Uterus (tissue), 3 donors: ENCODE measurements at regions not wholly inside any gene's neighbourhood (a gene's known extent, or its start where the extent isn't known, plus 50 kb on each side); places are given as distances from the start of the nearest gene placed in this dataset.
"Not testable (repeated sequence)": the region's sequence is repeated elsewhere in the genome, so short reads cannot be mapped to it uniquely, and the experiment has no call there.

Source experiments
- DNase-seq, 2 donors: peaks; one replicate each; pipeline ENCODE4 v3.0.0-alpha.2; 2019 to 2020
- H3K27ac ChIP-seq, 2 donors: fragments of 200-600 bp; sonication (generic); 1 replicate in 1 of 2; 2 replicates in 1 of 2; pipeline ENCODE4 v1.5.1; 2016 to 2018
- H3K27me3 ChIP-seq, 2 donors: fragments of 200-600 bp; sonication (generic); one replicate each; pipeline ENCODE4 v1.5.1; 2018 to 2019; ENCODE audit warnings: control low read depth in 1 of 2
- H3K36me3 ChIP-seq, 2 donors: fragments of 200-600 bp; sonication (generic); one replicate each; pipeline ENCODE4 v1.5.1; 2019; ENCODE audit warnings: control low read depth in 1 of 2
- H3K4me1 ChIP-seq, 2 donors: fragments of 200-600 bp; sonication (generic); one replicate each; pipeline ENCODE4 v1.5.1; 2018 to 2019; ENCODE audit warnings: control low read depth in 1 of 2
- H3K4me3 ChIP-seq, 2 donors: fragments of 200-600 bp; sonication (generic); 1 replicate in 1 of 2; 2 replicates in 1 of 2; pipeline ENCODE4 v1.5.1; 2018 to 2019; ENCODE audit warnings: mild to moderate bottlenecking in 1 of 2
- H3K9me3 ChIP-seq, 2 donors: fragments of 200-600 bp; sonication (generic); one replicate each; pipeline ENCODE4 v1.5.1; 2019; ENCODE audit warnings: control low read depth in 1 of 2
- POLR2A ChIP-seq, 2 donors: fragments of 450-650 bp; IDR thresholded peaks; one replicate each; pipeline ENCODE4 v1.6.1; 2016; ENCODE audit warnings: antibody characterized with exemption in 2 of 2, mild to moderate bottlenecking in 1 of 2, moderate library complexity in 1 of 2
- intact Hi-C: fragments of 100-400 bp; cut with DNase I; formaldehyde crosslinking; loops from one replicate; pipeline ENCODE4 v1.15.1; 2023; ENCODE audit warnings: low total_unique reads
- TF ChIP-seq, protein P1 (sequence below), 4 experiments: fragments of 200-600 bp in 2 of 4; fragments of 450-650 bp in 2 of 4; sonication (generic) in 2 of 4; IDR thresholded peaks; one replicate each; pipeline ENCODE4 v1.5.1; 2016 to 2019; ENCODE audit warnings: antibody characterized with exemption in 4 of 4, mild to moderate bottlenecking in 2 of 4, moderate library complexity in 1 of 4
- donor health status: DM: yes; HTN: yes; CAD: no.

- Histone ChIP-seq H3K4me1 (peaks cover 0 to 3% of the 10 kb centered on the region in 2 donors), H3K4me3 (no peak overlapping the region), H3K9me3 (no peaks in the 10 kb centered on the region), H3K36me3 (no peaks in the 10 kb centered on the region), H3K27me3 (no peaks in the 10 kb centered on the region), H3K27ac (no peak overlapping the region)
- no peak for DNase-seq
- TF ChIP-seq, protein P1, sequence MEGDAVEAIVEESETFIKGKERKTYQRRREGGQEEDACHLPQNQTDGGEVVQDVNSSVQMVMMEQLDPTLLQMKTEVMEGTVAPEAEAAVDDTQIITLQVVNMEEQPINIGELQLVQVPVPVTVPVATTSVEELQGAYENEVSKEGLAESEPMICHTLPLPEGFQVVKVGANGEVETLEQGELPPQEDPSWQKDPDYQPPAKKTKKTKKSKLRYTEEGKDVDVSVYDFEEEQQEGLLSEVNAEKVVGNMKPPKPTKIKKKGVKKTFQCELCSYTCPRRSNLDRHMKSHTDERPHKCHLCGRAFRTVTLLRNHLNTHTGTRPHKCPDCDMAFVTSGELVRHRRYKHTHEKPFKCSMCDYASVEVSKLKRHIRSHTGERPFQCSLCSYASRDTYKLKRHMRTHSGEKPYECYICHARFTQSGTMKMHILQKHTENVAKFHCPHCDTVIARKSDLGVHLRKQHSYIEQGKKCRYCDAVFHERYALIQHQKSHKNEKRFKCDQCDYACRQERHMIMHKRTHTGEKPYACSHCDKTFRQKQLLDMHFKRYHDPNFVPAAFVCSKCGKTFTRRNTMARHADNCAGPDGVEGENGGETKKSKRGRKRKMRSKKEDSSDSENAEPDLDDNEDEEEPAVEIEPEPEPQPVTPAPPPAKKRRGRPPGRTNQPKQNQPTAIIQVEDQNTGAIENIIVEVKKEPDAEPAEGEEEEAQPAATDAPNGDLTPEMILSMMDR (IDR thresholded peaks at IDR 0.05), result no peak
- TF ChIP-seq POLR2A (IDR thresholded peaks at IDR 0.05), result no peak
- intact Hi-C loops, result no loop called here
These were observed 93.9 kb upstream of the C1QTNF7 start for GRCh38 chr4:15333692-15334633.

- DNase-seq, result no peak
- Histone ChIP-seq H3K4me3 (no peak overlapping the region), H3K27me3 (no peaks in the 10 kb centered on the region), H3K4me1 (peaks cover 0 to 3% of the 10 kb centered on the region in 2 donors), H3K36me3 (no peaks in the 10 kb centered on the region), H3K27ac (no peak overlapping the region), H3K9me3 (no peaks in the 10 kb centered on the region)
- intact Hi-C loops, result no loop called here
- TF ChIP-seq, protein P1 (IDR thresholded peaks at IDR 0.05), result no peak
- TF ChIP-seq POLR2A (IDR thresholded peaks at IDR 0.05), result no peak
These were observed 91.2 kb upstream of the C1QTNF7 start for GRCh38 chr4:15336410-15337167.

DNA sequence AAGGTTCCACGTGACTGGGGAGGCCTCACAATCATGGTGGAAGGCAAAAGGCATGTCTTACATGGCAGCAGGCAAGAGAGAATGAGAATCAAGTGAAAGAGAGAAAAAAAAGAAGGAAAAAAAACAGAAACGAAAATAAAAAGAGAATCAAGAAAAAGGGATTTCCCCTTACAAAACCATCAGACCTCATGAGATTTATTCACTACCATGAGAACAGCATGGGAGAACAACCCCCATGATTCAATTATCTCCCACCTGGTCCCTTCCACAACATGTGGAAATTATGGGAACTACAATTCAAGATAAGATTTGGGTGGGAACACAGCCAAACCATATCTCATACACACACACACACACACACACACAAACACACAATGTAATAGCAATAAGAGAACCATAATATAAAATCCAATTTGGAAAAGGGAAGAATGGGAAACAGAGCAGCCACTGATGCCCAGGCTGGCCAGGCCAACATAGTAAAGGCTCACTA lies 90.6 kb upstream of the C1QTNF7 start:
- H3K4me3 ChIP-seq, DNase-seq, H3K27me3 ChIP-seq, intact Hi-C loops, H3K4me1 ChIP-seq, H3K9me3 ChIP-seq, H3K27ac ChIP-seq, H3K36me3 ChIP-seq: not testable (repeated sequence)

DNA sequence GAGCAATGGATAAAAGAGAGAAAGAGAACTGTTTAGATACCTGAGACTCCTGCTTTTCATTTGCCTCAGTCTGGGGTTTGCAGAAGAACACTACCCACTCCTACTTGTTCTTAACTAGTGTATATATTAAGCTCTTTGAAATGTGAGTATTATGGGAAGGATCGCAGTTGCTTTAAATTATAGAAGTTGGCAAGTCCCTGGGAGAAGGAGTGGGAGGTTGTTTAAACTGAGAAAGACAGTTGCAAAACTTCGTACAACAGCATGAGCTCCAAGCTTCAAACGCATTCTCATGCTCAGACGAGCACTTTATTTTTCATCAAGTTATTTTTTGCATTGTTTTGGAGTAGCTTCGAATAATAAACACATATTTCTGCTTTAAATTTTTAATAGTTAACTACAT lies 88.1 kb upstream of the C1QTNF7 start:
- Histone ChIP-seq H3K36me3 (no peaks in the 10 kb centered on the region), H3K27me3 (no peaks in the 10 kb centered on the region), H3K4me1 (peaks cover 0 to 8% of the 10 kb centered on the region in 2 donors), H3K27ac (peak overlapping the region; percentile 59 to 73), H3K9me3 (no peaks in the 10 kb centered on the region), H3K4me3 (peak overlapping the region; percentile 29 to 32)
- TF ChIP-seq, protein P1 (IDR thresholded peaks at IDR 0.05), result no peak
- no peak for TF ChIP-seq POLR2A (IDR thresholded peaks at IDR 0.05)
- DNase-seq, result no peak
- intact Hi-C loops, result no loop called here

GRCh38 chr4:15340332-15340731 lies 87.5 kb upstream of the C1QTNF7 start:
- H3K4me1 ChIP-seq, result peaks cover 0 to 8% of the 10 kb centered on the region in 2 donors
- TF ChIP-seq, protein P1 (IDR thresholded peaks at IDR 0.05), result no peak
- TF ChIP-seq POLR2A (IDR thresholded peaks at IDR 0.05), result no peak
- DNase-seq, result no peak
- peak overlapping the region; percentile 29 to 32 for H3K4me3 ChIP-seq
- no peaks in the 10 kb centered on the region for H3K36me3 ChIP-seq
- no peaks in the 10 kb centered on the region for H3K9me3 ChIP-seq
- H3K27me3 ChIP-seq, result no peaks in the 10 kb centered on the region
- intact Hi-C loops, result no loop called here
- peak overlapping the region; percentile 59 to 73 for H3K27ac ChIP-seq
